HG02938 (cell line): ENCODE measurements at regions not wholly inside any gene's neighbourhood (a gene's known extent, or its start where the extent isn't known, plus 50 kb on each side); places are given as distances from the start of the nearest gene placed in this dataset.

Experiments
- ATAC-seq: cut with Tn5 transposase; IDR thresholded peaks from one replicate; pipeline ENCODE4 v1.9.1; 2021; ENCODE audit warnings: mild to moderate bottlenecking, moderate library complexity; ENCODE audit not compliant: unreplicated experiment

- ATAC-seq, result no peak
These were observed 1073.1 kb upstream of the FANCL start for GRCh38 chr2:59314031-59314766.

DNA sequence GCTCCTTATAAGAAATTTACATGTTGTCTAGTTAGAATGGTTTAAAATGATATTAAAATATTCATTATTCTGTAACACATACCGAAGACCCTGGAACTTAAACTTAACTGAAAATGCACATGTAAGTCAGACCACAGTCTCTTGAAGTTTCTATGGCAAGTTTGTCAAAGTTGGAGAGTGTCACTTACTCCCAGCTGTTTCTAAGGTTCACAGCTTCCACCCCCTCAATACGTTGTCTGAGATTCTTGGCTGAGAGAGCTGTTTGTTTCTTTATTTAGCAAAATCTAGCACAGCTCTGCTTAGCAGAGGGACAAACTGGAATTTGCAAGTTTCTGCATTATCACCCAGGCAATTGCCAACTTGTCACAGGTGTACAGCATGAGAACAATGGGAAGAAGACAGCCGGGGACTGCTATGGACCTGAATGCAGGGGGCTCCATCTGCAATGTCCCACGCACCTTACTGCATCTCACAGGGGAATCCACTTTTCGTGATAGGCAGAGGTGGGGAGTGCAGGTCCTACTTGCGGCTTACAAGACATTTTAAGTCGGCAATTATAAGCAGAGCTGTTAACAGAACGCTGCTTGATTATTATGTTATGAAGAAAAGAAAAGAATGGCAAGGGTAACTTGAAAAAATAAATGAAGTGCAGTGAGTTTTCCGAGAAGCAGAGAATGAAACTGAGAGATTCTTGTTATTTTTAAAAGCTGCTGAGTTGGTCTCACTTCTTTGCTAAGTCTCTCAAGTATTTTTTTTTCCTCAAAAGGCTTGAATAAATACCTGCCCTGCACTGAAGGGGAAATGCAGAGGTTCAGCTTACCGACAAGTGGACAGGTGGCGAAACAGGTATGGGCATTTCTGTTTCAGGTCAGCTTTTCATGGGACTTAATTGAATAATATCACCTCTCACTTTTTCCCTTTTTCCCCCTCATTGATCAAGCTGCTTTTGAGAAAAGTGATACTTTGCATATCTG, 1072.1 kb upstream of the FANCL start:
- ATAC-seq, result no peak

DNA sequence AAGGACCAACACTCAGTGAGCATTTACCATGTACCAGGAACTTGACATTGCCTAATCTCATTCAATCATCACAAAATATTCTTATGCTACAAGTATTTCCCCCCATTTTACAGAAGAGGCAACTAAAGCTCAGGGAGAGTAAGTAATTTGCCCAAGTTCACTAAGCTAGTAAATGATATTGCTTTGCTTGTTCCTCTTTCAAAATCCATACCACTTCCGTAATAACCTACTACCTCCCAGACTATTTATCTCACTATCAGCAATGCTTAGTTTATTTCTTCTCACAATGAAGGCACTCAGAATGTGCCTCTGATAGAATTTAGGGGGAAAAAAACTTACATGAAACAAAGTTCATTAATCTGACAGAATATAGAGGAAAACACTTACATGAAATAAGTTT, 1070.9 kb upstream of the FANCL start:
- no peak for ATAC-seq

GRCh38 chr2:59308108-59308507, 1067.0 kb upstream of the FANCL start:
- no peak for ATAC-seq

- no peak for ATAC-seq
These were observed 1066.1 kb upstream of the FANCL start for GRCh38 chr2:59307196-59307595.

- no peak for ATAC-seq
These were observed 1062.1 kb upstream of the FANCL start for GRCh38 chr2:59303272-59303671.

- ATAC-seq, result no peak
These were observed 1061.6 kb upstream of the FANCL start for GRCh38 chr2:59302683-59303082.

GRCh38 chr2:59301466-59302402, 1060.6 kb upstream of the FANCL start:
- ATAC-seq, result peak; percentile 60

DNA sequence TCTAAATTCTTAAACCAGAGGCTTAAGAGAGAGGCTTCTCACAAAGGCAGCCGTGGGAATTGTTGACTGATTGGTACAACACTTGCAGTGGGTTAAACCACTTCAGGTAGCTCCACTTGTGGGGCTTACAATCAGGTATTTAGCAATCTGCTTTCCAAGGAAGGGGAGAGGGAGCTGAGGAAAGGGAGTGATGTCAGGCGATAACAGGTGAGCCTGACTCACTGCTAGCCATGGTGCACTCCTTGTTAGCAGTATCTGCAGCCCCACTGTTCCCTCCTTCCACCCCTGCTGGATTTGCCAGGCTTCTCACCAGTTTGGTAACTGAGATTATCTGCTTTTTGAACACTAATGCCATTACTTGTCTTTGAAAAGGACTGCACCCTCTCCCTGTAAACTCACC, 1056.7 kb upstream of the FANCL start:
- no peak for ATAC-seq

GRCh38 chr2:59296279-59296678, 1055.2 kb upstream of the FANCL start:
- ATAC-seq, result no peak

DNA sequence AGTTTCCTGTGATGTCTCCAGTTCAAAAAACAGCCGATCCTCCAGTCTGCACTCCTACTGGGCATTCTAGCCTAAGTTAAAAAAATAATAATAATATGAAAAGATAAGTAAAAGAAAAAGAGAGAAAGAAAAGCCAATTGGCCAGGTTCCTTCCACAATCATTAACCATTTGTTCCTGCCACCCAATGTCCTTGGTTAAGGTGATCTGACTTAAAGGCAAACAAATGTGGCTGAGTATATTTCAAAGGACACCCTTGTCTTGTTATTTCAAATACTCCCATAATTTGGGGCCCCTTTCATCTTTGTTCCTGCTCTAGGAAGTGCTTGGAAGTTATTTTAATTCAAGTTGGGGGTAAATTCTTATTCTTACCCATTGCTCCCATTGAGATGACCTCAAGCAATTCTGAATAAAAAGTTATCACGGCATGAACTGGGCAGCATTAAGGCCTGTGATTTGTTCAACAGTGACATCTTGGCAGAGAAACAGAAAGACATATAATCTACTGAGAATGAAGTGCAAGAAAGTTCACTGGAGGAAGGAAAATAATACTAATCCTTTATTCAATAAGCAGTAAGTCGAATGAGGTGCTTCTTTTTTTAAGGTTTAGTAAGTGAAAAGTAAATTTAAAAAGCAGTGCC, 1054.5 kb upstream of the FANCL start:
- no peak for ATAC-seq

- no peak for ATAC-seq
These were observed 1047.6 kb upstream of the FANCL start for GRCh38 chr2:59288771-59289170.

- no peak for ATAC-seq
These were observed 1041.4 kb upstream of the FANCL start for GRCh38 chr2:59282374-59283057.

DNA sequence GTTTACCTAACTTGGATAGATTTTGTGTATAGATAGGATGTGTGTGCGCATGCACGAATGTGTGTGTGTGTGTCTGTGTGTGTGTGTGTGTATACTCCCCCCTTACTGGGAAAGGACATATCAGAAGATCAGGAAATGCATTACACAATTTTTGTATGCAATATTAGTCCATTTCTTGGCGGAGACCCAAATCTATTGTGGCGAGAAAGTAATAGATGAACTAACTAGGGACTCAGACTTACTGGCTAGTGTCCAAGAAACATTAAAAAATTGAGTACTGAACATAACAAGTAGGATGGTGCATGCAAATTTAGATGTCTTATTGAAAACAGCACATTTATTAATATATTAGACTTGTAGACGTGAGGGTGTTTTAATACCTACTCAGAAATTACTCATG, 1036.5 kb upstream of the FANCL start:
- ATAC-seq, result no peak

- no peak for ATAC-seq
These were observed 1035.8 kb upstream of the FANCL start for GRCh38 chr2:59276917-59277316.

DNA sequence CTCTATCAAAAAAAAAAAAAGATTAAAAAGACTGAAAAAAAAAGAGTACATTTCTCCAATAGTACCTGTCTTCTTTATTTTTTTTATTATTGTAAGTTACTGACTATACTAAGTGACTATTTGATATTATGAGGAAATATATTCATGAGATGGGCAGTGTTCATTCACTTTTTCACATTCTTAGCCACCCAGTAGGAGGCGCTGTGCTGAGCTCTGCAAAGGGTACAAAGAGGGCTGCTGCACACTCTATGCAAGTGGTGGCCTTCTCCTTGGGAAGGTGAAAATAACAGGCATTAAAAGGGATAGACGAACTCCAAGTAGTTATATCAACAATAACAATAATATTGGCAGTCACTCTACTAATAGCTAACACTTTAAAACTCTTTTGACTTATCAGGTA, 1034.9 kb upstream of the FANCL start:
- peak; percentile 46 for ATAC-seq

DNA sequence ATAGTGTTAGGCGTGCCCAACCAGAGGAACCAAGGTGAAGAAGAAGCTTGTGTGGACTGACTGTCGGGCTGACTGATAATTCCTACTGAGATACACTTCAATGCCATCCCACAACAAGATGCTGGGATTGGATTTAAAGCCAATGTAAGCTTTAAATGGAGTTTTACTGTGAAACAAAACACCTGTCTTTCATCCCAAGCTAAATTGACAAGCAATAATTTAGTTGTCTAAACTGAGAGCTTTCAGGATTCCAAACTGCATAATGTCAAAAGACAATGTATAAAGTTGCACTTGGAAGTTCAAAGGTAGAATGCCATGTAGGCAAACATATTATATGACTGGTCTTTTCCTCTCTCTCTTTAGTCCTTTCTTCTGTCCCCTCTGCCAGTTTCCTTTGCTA, 1025.3 kb upstream of the FANCL start:
- ATAC-seq, result no peak

GRCh38 chr2:59259913-59260312, 1018.8 kb upstream of the FANCL start:
- ATAC-seq, result no peak

DNA sequence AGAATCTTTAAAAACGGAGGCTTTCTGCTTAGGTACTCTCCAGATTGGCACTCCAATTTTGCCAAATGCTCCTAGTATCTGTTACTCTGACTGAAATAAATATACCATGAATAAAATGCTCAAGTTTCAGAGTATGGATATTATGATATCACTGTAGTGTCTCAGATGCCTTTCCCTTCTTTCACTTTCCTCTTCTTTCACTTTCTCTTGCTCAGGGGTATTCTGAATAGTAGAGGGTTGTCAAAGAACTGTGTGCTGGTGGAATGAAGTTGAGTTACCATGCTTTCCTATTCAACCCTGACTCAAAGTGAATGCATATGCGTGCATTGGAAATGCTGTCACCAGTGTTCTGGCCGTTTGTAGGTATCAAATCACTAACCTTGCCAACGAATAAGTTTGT, 1015.2 kb upstream of the FANCL start:
- ATAC-seq, result no peak

GRCh38 chr2:59254279-59254678, 1013.2 kb upstream of the FANCL start:
- no peak for ATAC-seq
